HCT116 (cell line): ENCODE measurements at regions not wholly inside any gene's neighbourhood (a gene's known extent, or its start where the extent isn't known, plus 50 kb on each side); places are given as distances from the start of the nearest gene placed in this dataset.

ENCODE experiments used
- ATAC-seq: fragments of 200-7000 bp; cut with Tn5 transposase; 2 replicates; pipeline ENCODE4 v1.9.1; 2020; ENCODE audit warnings: mild to moderate bottlenecking, moderate library complexity
- BruUV-seq: library from RNA; stranded (reverse); fragments of 400-500 nt; replicated peaks from 2 replicates; lab custom pipeline; 2021; lab: Mats Ljungman, UMichigan
- CTCF ChIA-PET: fragments of 300-600 bp; sonication (Branson Sonifier 250); formaldehyde crosslinking; loops from one replicate; lab custom pipeline; 2021; ENCODE audit warnings: antibody characterized with exemption; lab: Charles Lee
- POLR2A ChIA-PET: fragments of 300-600, 350-600 bp; sonication (Branson Sonifier 250); formaldehyde crosslinking; loops from one replicate; lab custom pipeline; 2021; ENCODE audit warnings: antibody characterized with exemption; lab: Charles Lee
- RAD21 ChIA-PET, 2 experiments: fragments of 300-600 bp; sonication (Branson Sonifier 250); formaldehyde crosslinking; loops; one replicate each; lab custom pipeline; 2023; ENCODE audit warnings: low total read pairs in 2 of 2; ENCODE audit not compliant: uncharacterized antibody in 2 of 2, unreplicated experiment in 2 of 2, low non-redundant PET in 1 of 2; lab: Charles Lee
- DNase-seq: peaks from one replicate; pipeline ENCODE4 v3.0.0-alpha.2; 2010; ENCODE audit warnings: low read depth, low spot score
- H2AFZ ChIP-seq: fragments of 200-600 bp; shearing (Covaris generic), sonication (generic); 2 replicates; pipeline ENCODE4 v1.6.1; 2017; ENCODE audit warnings: low read depth, mixed run types, mixed read lengths, antibody characterized with exemption, low read length; ENCODE audit not compliant: poor library complexity, severe bottlenecking
- H3K27ac ChIP-seq: 2 replicates; pipeline ENCODE4 v1.5.1; 2012; ENCODE audit warnings: low read depth, low read length
- H3K27me3 ChIP-seq: fragments of 200-600 bp; sonication (generic); 2 replicates; pipeline ENCODE4 v1.6.1; 2016; ENCODE audit warnings: mixed run types, low read length, mixed read lengths; ENCODE audit not compliant: insufficient read depth
- H3K36me3 ChIP-seq, 2 experiments: fragments of 200-500 bp in 1 of 2; fragments of 200-600 bp in 1 of 2; sonication (Bioruptor generic) in 1 of 2; sonication (generic) in 1 of 2; 2 replicates each; pipeline versions ENCODE4 v1.5.1 to v1.6.1; 2014 to 2016; ENCODE audit warnings: low read length in 2 of 2, inconsistent platforms in 1 of 2, mixed read lengths in 1 of 2, mixed run types in 1 of 2; ENCODE audit not compliant: insufficient read depth in 2 of 2, control insufficient read depth in 1 of 2
- H3K4me1 ChIP-seq, 2 experiments: fragments of 200-600 bp in 1 of 2; sonication (generic) in 1 of 2; 2 replicates each; pipeline versions ENCODE4 v1.5.1 to v1.6.1; 2012 to 2017; ENCODE audit warnings: low read length in 2 of 2, inconsistent platforms in 1 of 2, mild to moderate bottlenecking in 1 of 2, mixed read lengths in 1 of 2, mixed run types in 1 of 2, moderate library complexity in 1 of 2; ENCODE audit not compliant: insufficient read depth in 2 of 2, control insufficient read depth in 1 of 2
- H3K4me2 ChIP-seq: fragments of 200-600 bp; sonication (generic); 2 replicates; pipeline ENCODE4 v1.6.1; 2017; ENCODE audit warnings: mixed run types, low read length, mixed read lengths
- H3K4me3 ChIP-seq, 2 experiments: fragments of 200-600 bp in 1 of 2; sonication (generic) in 1 of 2; replicated peaks in 1 of 2; 2 replicates each; pipeline ENCODE4 v1.5.1; 2011 to 2016; ENCODE audit warnings: low read length in 2 of 2, control low read depth in 1 of 2, low read depth in 1 of 2, mild to moderate bottlenecking in 1 of 2, mixed read lengths in 1 of 2, mixed run types in 1 of 2
- H3K79me2 ChIP-seq: fragments of 200-600 bp; sonication (generic); 2 replicates; pipeline ENCODE4 v1.6.1; 2017; ENCODE audit warnings: mild to moderate bottlenecking, mixed run types, low read length, moderate library complexity, mixed read lengths; ENCODE audit not compliant: insufficient read depth
- H3K9ac ChIP-seq: fragments of 200-600 bp; sonication (generic); 2 replicates; pipeline ENCODE4 v1.6.1; 2016; ENCODE audit warnings: low read length, mixed read lengths
- H3K9me2 ChIP-seq: fragments of 200-600 bp; sonication (generic), shearing (Covaris generic); 2 replicates; pipeline ENCODE4 v1.6.1; 2017; ENCODE audit warnings: mixed run types, mild to moderate bottlenecking, moderate library complexity; ENCODE audit not compliant: insufficient read depth
- H3K9me3 ChIP-seq, 2 experiments: fragments of 200-500 bp in 1 of 2; fragments of 200-600 bp in 1 of 2; sonication (Bioruptor generic) in 1 of 2; sonication (generic) in 1 of 2; 2 replicates each; pipeline ENCODE4 v1.6.1; 2014 to 2017; ENCODE audit warnings: low read length in 2 of 2, mixed read lengths in 2 of 2, inconsistent platforms in 1 of 2, low read depth in 1 of 2, mild to moderate bottlenecking in 1 of 2, mixed run types in 1 of 2, moderate library complexity in 1 of 2; ENCODE audit not compliant: control insufficient read depth in 1 of 2, insufficient read depth in 1 of 2
- H4K20me1 ChIP-seq: fragments of 200-600 bp; sonication (generic), shearing (Covaris generic); 2 replicates; pipeline ENCODE4 v1.6.1; 2017; ENCODE audit warnings: mixed run types, mild to moderate bottlenecking, moderate library complexity; ENCODE audit not compliant: insufficient read depth
- CEBPB ChIP-seq: IDR thresholded peaks from 2 replicates; pipeline ENCODE4 v1.6.1; 2012; ENCODE audit warnings: low read depth
- EGR1 ChIP-seq: IDR thresholded peaks from 2 replicates; pipeline ENCODE4 v1.6.1; 2012; ENCODE audit warnings: low read depth
- EZH2 ChIP-seq: fragments of 200-600 bp; sonication (generic); IDR thresholded peaks from 2 replicates; pipeline ENCODE4 v1.6.1; 2017; ENCODE audit warnings: antibody characterized with exemption, mixed run types
- SP1 ChIP-seq: IDR thresholded peaks from 2 replicates; pipeline ENCODE4 v1.6.1; 2012; ENCODE audit warnings: low read depth
- TCF7L2 ChIP-seq: IDR thresholded peaks from 2 replicates; pipeline ENCODE4 v1.7.0; 2011; ENCODE audit warnings: borderline replicate concordance, inconsistent platforms; ENCODE audit not compliant: insufficient read depth, insufficient read length; ENCODE audit errors: extremely low read depth
- ZNF274 ChIP-seq: fragments of 200-500 bp; sonication (Bioruptor generic); IDR thresholded peaks from 2 replicates; pipeline ENCODE4 v1.6.1; 2014; ENCODE audit warnings: mild to moderate bottlenecking, low read depth, low read length, inconsistent platforms
- intact Hi-C: fragments of 100-400 bp; cut with micrococcal nuclease; formaldehyde crosslinking; loops from 2 replicates; pipeline ENCODE4 v1.10.0; 2022
- TF ChIP-seq, protein P1 (sequence below): IDR thresholded peaks from 2 replicates; pipeline ENCODE4 v1.6.1; 2011; ENCODE audit warnings: mild to moderate bottlenecking, low read length, moderate library complexity; ENCODE audit not compliant: insufficient replicate concordance; ENCODE audit errors: extremely low read depth
- TF ChIP-seq, protein P2 (sequence below): IDR thresholded peaks from 2 replicates; pipeline ENCODE4 v1.6.1; 2012
- TF ChIP-seq, protein P3 (sequence below): IDR thresholded peaks from 2 replicates; pipeline ENCODE4 v1.6.1; 2012; ENCODE audit warnings: low read depth

DNA sequence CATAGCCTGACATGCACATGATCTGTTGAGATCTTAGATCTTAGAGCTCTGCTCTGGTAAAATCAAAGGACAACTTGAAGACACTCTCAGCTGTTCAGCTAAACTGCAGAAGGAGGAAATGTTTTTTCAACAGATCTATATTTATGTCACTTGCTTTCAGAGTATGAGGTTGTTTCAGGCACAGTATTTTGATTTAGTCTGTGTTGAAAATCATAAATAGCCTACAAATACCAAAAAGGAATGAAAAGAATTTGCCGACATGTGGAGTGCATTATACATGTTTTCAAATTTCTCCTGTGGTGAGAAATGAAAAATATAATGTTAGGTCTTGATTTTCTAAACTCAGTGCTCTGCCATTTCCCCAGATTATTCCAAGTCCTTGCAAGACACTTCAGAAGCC lies 1118.4 kb downstream of the TBL1XR1 start:
- H2AFZ ChIP-seq: no peak overlapping the region
- H3K4me2 ChIP-seq: no peak overlapping the region
- ATAC-seq (no peak), DNase-seq (no peak)
- H4K20me1 ChIP-seq: no peaks in the 10 kb centered on the region
- no peak overlapping the region for H3K4me3 ChIP-seq
- no peaks in the 10 kb centered on the region for H3K36me3 ChIP-seq
- TF ChIP-seq TCF7L2 (no peak), SP1 (no peak), EGR1 (no peak), ZNF274 (no peak), EZH2 (no peak), CEBPB (no peak)
- TF ChIP-seq, protein P1, sequence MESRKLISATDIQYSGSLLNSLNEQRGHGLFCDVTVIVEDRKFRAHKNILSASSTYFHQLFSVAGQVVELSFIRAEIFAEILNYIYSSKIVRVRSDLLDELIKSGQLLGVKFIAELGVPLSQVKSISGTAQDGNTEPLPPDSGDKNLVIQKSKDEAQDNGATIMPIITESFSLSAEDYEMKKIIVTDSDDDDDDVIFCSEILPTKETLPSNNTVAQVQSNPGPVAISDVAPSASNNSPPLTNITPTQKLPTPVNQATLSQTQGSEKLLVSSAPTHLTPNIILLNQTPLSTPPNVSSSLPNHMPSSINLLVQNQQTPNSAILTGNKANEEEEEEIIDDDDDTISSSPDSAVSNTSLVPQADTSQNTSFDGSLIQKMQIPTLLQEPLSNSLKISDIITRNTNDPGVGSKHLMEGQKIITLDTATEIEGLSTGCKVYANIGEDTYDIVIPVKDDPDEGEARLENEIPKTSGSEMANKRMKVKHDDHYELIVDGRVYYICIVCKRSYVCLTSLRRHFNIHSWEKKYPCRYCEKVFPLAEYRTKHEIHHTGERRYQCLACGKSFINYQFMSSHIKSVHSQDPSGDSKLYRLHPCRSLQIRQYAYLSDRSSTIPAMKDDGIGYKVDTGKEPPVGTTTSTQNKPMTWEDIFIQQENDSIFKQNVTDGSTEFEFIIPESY: no peak
- TF ChIP-seq, protein P2, sequence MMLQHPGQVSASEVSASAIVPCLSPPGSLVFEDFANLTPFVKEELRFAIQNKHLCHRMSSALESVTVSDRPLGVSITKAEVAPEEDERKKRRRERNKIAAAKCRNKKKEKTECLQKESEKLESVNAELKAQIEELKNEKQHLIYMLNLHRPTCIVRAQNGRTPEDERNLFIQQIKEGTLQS: no peak
- TF ChIP-seq, protein P3, sequence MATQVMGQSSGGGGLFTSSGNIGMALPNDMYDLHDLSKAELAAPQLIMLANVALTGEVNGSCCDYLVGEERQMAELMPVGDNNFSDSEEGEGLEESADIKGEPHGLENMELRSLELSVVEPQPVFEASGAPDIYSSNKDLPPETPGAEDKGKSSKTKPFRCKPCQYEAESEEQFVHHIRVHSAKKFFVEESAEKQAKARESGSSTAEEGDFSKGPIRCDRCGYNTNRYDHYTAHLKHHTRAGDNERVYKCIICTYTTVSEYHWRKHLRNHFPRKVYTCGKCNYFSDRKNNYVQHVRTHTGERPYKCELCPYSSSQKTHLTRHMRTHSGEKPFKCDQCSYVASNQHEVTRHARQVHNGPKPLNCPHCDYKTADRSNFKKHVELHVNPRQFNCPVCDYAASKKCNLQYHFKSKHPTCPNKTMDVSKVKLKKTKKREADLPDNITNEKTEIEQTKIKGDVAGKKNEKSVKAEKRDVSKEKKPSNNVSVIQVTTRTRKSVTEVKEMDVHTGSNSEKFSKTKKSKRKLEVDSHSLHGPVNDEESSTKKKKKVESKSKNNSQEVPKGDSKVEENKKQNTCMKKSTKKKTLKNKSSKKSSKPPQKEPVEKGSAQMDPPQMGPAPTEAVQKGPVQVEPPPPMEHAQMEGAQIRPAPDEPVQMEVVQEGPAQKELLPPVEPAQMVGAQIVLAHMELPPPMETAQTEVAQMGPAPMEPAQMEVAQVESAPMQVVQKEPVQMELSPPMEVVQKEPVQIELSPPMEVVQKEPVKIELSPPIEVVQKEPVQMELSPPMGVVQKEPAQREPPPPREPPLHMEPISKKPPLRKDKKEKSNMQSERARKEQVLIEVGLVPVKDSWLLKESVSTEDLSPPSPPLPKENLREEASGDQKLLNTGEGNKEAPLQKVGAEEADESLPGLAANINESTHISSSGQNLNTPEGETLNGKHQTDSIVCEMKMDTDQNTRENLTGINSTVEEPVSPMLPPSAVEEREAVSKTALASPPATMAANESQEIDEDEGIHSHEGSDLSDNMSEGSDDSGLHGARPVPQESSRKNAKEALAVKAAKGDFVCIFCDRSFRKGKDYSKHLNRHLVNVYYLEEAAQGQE: no peak
- ChIA-PET POLR2A (no interaction called here), RAD21 (no interaction called here), CTCF (no interaction called here)
- no peaks in the 10 kb centered on the region for H3K9me3 ChIP-seq
- H3K4me1 ChIP-seq: no peaks in the 10 kb centered on the region
- BruUV-seq: no TSS peak
- no peaks in the 10 kb centered on the region for H3K9me2 ChIP-seq
- H3K9ac ChIP-seq: no peak overlapping the region
- H3K27ac ChIP-seq: no peak overlapping the region
- intact Hi-C loops: no loop called here
- no peaks in the 10 kb centered on the region for H3K27me3 ChIP-seq
- H3K79me2 ChIP-seq: no peaks in the 10 kb centered on the region
